ENCODE measurements at regions not wholly inside any gene's neighbourhood (a gene's known extent, or its start where the extent isn't known, plus 50 kb on each side); places are given as distances from the start of the nearest gene placed in this dataset.
A peak's percentile ranks its signal among the peaks of the same experiment; 100 is the strongest.

GRCh38 chr7:130962109-130962508 lies 228.1 kb upstream of the KLF14 start:
- no peaks in the 10 kb centered on the region for H3K27me3 Mint-ChIP-seq
- H3K27ac Mint-ChIP-seq, result no peak overlapping the region
- peak overlapping the region; percentile 74 for H3K4me3 Mint-ChIP-seq
- no peak for ATAC-seq
- no peak for DNase-seq
- H3K9me3 ChIP-seq (ENCODE audit: control insufficient read depth, low read length, poor library complexity, severe bottlenecking), result no peaks in the 10 kb centered on the region
- H3K36me3 Mint-ChIP-seq (ENCODE audit: low read depth), result peaks cover 19% of the 10 kb centered on the region
- peaks cover 45% of the 10 kb centered on the region for H3K4me1 Mint-ChIP-seq

GRCh38 chr7:130963339-130963738 lies 229.3 kb upstream of the KLF14 start:
- H3K27me3 Mint-ChIP-seq, result no peaks in the 10 kb centered on the region
- H3K9me3 ChIP-seq (ENCODE audit: control insufficient read depth, low read length, poor library complexity, severe bottlenecking), result no peaks in the 10 kb centered on the region
- DNase-seq, result no peak
- H3K4me1 Mint-ChIP-seq, result peaks cover 49% of the 10 kb centered on the region
- peaks cover 20% of the 10 kb centered on the region for H3K36me3 Mint-ChIP-seq (ENCODE audit: low read depth)
- ATAC-seq, result no peak
- H3K4me3 Mint-ChIP-seq, result peak overlapping the region; percentile 47
- no peak overlapping the region for H3K27ac Mint-ChIP-seq

GRCh38 chr7:130965515-130965914 lies 231.5 kb upstream of the KLF14 start:
- no peak for ATAC-seq
- no peak for DNase-seq
- Mint-ChIP-seq H3K4me1 (peaks cover 45% of the 10 kb centered on the region), H3K27me3 (no peaks in the 10 kb centered on the region), H3K4me3 (no peak overlapping the region), H3K27ac (peak overlapping the region; percentile 86), H3K36me3 (ENCODE audit: low read depth) (peaks cover 11% of the 10 kb centered on the region)
- H3K9me3 ChIP-seq (ENCODE audit: control insufficient read depth, low read length, poor library complexity, severe bottlenecking), result no peaks in the 10 kb centered on the region

GRCh38 chr7:130966246-130967009 lies 232.4 kb upstream of the KLF14 start:
- H3K36me3 Mint-ChIP-seq (ENCODE audit: low read depth), result peaks cover 10% of the 10 kb centered on the region

GRCh38 chr7:130970196-130970595 lies 236.2 kb upstream of the KLF14 start:
- H3K9me3 ChIP-seq (ENCODE audit: control insufficient read depth, low read length, poor library complexity, severe bottlenecking), result no peaks in the 10 kb centered on the region
- no peaks in the 10 kb centered on the region for H3K27me3 Mint-ChIP-seq
- H3K36me3 Mint-ChIP-seq (ENCODE audit: low read depth), result peaks cover 7% of the 10 kb centered on the region
- peaks cover 42% of the 10 kb centered on the region for H3K4me1 Mint-ChIP-seq
- peak; percentile 12 for ATAC-seq
- peak overlapping the region; percentile 95 for H3K27ac Mint-ChIP-seq
- H3K4me3 Mint-ChIP-seq, result peak overlapping the region; percentile 83
- DNase-seq, result no peak

More at GRCh38 chr7:130966246-130967009, 232.4 kb upstream of the KLF14 start:
- Mint-ChIP-seq H3K4me3 (peak overlapping the region; percentile 31), H3K27me3 (no peaks in the 10 kb centered on the region), H3K4me1 (peaks cover 50% of the 10 kb centered on the region), H3K27ac (peak overlapping the region; percentile 86)
- no peak for ATAC-seq
- no peaks in the 10 kb centered on the region for H3K9me3 ChIP-seq (ENCODE audit: control insufficient read depth, low read length, poor library complexity, severe bottlenecking)
- DNase-seq, result no peak

GRCh38 chr7:130970696-130971095 lies 236.7 kb upstream of the KLF14 start:
- peak overlapping the region; percentile 83 for H3K4me3 Mint-ChIP-seq
- no peaks in the 10 kb centered on the region for H3K9me3 ChIP-seq (ENCODE audit: control insufficient read depth, low read length, poor library complexity, severe bottlenecking)
- H3K4me1 Mint-ChIP-seq, result peaks cover 47% of the 10 kb centered on the region
- DNase-seq (no peak), ATAC-seq (no peak)
- H3K27ac Mint-ChIP-seq, result peak overlapping the region; percentile 95
- no peaks in the 10 kb centered on the region for H3K27me3 Mint-ChIP-seq
- peaks cover 11% of the 10 kb centered on the region for H3K36me3 Mint-ChIP-seq (ENCODE audit: low read depth)

GRCh38 chr7:130971297-130971696 lies 237.3 kb upstream of the KLF14 start:
- Mint-ChIP-seq H3K4me1 (peaks cover 49% of the 10 kb centered on the region), H3K4me3 (peak overlapping the region; percentile 83), H3K27ac (peak overlapping the region; percentile 95), H3K36me3 (ENCODE audit: low read depth) (peaks cover 11% of the 10 kb centered on the region), H3K27me3 (no peaks in the 10 kb centered on the region)
- H3K9me3 ChIP-seq (ENCODE audit: control insufficient read depth, low read length, poor library complexity, severe bottlenecking), result no peaks in the 10 kb centered on the region
- ATAC-seq, result peak; percentile 36
- DNase-seq, result no peak

GRCh38 chr7:130972201-130972600 lies 238.2 kb upstream of the KLF14 start:
- H3K4me1 Mint-ChIP-seq, result peaks cover 45% of the 10 kb centered on the region
- no peak for DNase-seq
- ATAC-seq, result no peak
- peaks cover 8% of the 10 kb centered on the region for H3K36me3 Mint-ChIP-seq (ENCODE audit: low read depth)
- peak overlapping the region; percentile 95 for H3K27ac Mint-ChIP-seq
- H3K4me3 Mint-ChIP-seq, result peak overlapping the region; percentile 58
- H3K9me3 ChIP-seq (ENCODE audit: control insufficient read depth, low read length, poor library complexity, severe bottlenecking), result no peaks in the 10 kb centered on the region
- H3K27me3 Mint-ChIP-seq, result no peaks in the 10 kb centered on the region

- H3K4me1 Mint-ChIP-seq, result peaks cover 35% of the 10 kb centered on the region
- H3K9me3 ChIP-seq (ENCODE audit: control insufficient read depth, low read length, poor library complexity, severe bottlenecking), result no peaks in the 10 kb centered on the region
- H3K4me3 Mint-ChIP-seq, result no peak overlapping the region
- peak overlapping the region; percentile 29 for H3K27ac Mint-ChIP-seq
- DNase-seq, result no peak
- ATAC-seq, result no peak
- H3K27me3 Mint-ChIP-seq, result no peaks in the 10 kb centered on the region
- peaks cover 7% of the 10 kb centered on the region for H3K36me3 Mint-ChIP-seq (ENCODE audit: low read depth)
Observed at GRCh38 chr7:130973637-130974036, 239.6 kb upstream of the KLF14 start.

GRCh38 chr7:130974169-130974568 lies 240.2 kb upstream of the KLF14 start:
- Mint-ChIP-seq H3K4me1 (peaks cover 35% of the 10 kb centered on the region), H3K27me3 (no peaks in the 10 kb centered on the region), H3K4me3 (peak overlapping the region; percentile 19), H3K36me3 (ENCODE audit: low read depth) (peaks cover 7% of the 10 kb centered on the region), H3K27ac (peak overlapping the region; percentile 29)
- no peak for DNase-seq
- no peaks in the 10 kb centered on the region for H3K9me3 ChIP-seq (ENCODE audit: control insufficient read depth, low read length, poor library complexity, severe bottlenecking)
- ATAC-seq, result no peak

GRCh38 chr7:130974794-130975193 lies 240.8 kb upstream of the KLF14 start:
- ATAC-seq, result peak; percentile 7
- H3K4me3 Mint-ChIP-seq, result no peak overlapping the region

GRCh38 chr7:130975731-130976130 lies 241.7 kb upstream of the KLF14 start:
- H3K4me3 Mint-ChIP-seq, result peak overlapping the region; percentile 44
- peaks cover 37% of the 10 kb centered on the region for H3K4me1 Mint-ChIP-seq

More at GRCh38 chr7:130974794-130975193, 240.8 kb upstream of the KLF14 start:
- no peak for DNase-seq
- no peaks in the 10 kb centered on the region for H3K27me3 Mint-ChIP-seq
- no peaks in the 10 kb centered on the region for H3K9me3 ChIP-seq (ENCODE audit: control insufficient read depth, low read length, poor library complexity, severe bottlenecking)
- H3K36me3 Mint-ChIP-seq (ENCODE audit: low read depth), result peaks cover 7% of the 10 kb centered on the region
- H3K4me1 Mint-ChIP-seq, result peaks cover 42% of the 10 kb centered on the region
- H3K27ac Mint-ChIP-seq, result peak overlapping the region; percentile 29

GRCh38 chr7:130982160-130982638 lies 248.2 kb upstream of the KLF14 start:
- H3K4me1 Mint-ChIP-seq, result peaks cover 39% of the 10 kb centered on the region
- H3K27me3 Mint-ChIP-seq, result no peaks in the 10 kb centered on the region
- H3K27ac Mint-ChIP-seq, result no peak overlapping the region
- ATAC-seq (peak; percentile 66), DNase-seq (no peak)
- peaks cover 11% of the 10 kb centered on the region for H3K36me3 Mint-ChIP-seq (ENCODE audit: low read depth)
- no peak overlapping the region for H3K4me3 Mint-ChIP-seq
- H3K9me3 ChIP-seq (ENCODE audit: control insufficient read depth, low read length, poor library complexity, severe bottlenecking), result no peaks in the 10 kb centered on the region

More at GRCh38 chr7:130975731-130976130, 241.7 kb upstream of the KLF14 start:
- ATAC-seq (no peak), DNase-seq (no peak)
- H3K9me3 ChIP-seq (ENCODE audit: control insufficient read depth, low read length, poor library complexity, severe bottlenecking), result no peaks in the 10 kb centered on the region
- no peaks in the 10 kb centered on the region for H3K27me3 Mint-ChIP-seq
- peak overlapping the region; percentile 29 for H3K27ac Mint-ChIP-seq
- peaks cover 7% of the 10 kb centered on the region for H3K36me3 Mint-ChIP-seq (ENCODE audit: low read depth)

- no peaks in the 10 kb centered on the region for H3K9me3 ChIP-seq (ENCODE audit: control insufficient read depth, low read length, poor library complexity, severe bottlenecking)
- Mint-ChIP-seq H3K36me3 (ENCODE audit: low read depth) (peaks cover 12% of the 10 kb centered on the region), H3K4me1 (peaks cover 43% of the 10 kb centered on the region), H3K4me3 (no peak overlapping the region), H3K27ac (no peak overlapping the region), H3K27me3 (no peaks in the 10 kb centered on the region)
- DNase-seq (no peak), ATAC-seq (peak; percentile 39)
Observed at GRCh38 chr7:130982651-130983050, 248.6 kb upstream of the KLF14 start.
